ENCODE measurements at regions not wholly inside any gene's neighbourhood (a gene's known extent, or its start where the extent isn't known, plus 50 kb on each side); places are given as distances from the start of the nearest gene placed in this dataset.
A peak's percentile ranks its signal among the peaks of the same experiment; 100 is the strongest.
"Not testable (repeated sequence)": the region's sequence is repeated elsewhere in the genome, so short reads cannot be mapped to it uniquely, and the experiment has no call there.

DNA sequence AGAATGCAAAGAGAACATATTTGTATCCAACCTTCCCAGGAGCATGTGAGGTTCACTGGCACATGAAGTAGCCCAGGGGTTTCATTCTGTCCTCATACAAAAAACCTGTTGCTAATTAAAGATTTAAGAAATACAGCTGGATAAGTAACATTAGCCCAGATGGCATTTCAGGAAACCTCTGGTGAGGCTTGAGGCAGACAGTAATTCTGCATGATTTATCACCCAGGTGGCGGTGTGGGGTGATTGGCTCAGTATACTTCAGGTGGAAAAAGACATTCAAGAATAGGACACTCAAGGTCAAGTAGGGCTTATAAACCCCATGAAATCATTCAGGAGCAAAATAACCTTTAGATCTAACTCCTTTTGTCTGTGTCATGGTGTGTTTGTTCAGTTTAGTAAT, 237.4 kb downstream of the RNF144A start:
- no peak for DNase-seq

DNA sequence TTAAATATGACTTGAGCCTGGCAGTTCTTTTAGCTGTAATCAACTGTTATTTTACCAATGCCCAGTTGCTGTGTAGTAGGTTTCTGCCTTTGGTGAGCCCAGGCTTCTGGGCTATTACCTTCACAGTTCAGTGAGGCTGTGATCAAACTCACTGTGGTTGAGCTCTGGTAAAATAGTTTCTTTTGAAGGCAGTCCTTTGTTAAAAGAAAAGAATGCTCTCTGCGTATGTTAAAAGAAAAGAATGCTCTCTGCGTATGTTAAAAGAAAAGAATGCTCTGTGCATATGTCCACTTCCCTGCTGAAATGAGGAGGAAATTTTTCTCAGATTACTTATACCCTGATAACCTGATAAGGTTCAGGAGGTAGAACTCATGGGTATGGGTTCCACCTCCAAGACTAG, 244.3 kb downstream of the RNF144A start:
- DNase-seq, result no peak

DNA sequence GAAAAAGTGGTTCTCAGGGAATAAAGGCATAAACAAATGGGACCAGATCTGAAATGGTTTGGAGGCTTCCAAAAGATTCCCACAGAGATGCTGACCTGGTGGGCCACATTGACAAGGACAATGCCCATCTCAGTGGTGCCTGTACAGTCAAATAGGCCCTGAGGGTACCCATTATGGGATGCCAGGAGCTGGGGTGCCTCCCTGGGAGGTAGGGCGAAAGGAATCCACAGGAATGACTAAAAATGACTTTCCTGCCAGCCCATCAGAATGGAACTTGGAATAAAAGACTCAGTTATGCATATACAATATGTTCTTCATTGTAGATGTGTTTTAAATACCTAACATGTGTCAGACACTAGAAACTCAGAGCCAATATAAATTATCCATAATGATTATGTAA, 248.5 kb downstream of the RNF144A start:
- DNase-seq, result no peak

DNA sequence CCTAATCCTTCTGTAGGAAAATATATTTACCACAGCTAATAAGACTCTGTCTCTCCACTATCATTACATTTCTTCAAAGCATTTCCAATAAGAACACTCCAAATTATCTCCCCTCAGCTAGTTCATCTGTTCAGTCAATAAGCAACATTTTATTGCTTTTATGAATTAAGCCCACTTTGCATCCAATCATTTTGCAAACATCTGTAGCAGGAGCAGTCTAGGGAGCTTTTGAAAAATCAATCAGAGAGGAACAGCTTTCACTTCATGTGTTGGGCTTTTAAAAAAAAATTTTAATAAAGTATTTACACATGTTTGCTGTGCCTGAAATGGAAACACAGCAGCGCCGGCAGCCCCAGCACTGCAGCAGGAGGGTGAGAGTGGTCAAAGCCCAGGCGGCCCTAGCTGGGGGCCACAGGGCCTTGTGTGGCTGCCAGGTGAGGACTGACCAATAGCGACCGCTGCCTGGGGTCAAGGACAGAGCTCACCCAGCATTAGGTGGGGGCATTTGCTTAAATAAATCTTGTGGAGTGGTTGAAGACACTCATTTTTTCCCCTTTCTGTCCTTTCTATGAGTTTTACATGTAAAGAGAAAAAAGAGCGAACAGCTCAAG, 250.7 kb downstream of the RNF144A start:
- DNase-seq, result no peak

DNA sequence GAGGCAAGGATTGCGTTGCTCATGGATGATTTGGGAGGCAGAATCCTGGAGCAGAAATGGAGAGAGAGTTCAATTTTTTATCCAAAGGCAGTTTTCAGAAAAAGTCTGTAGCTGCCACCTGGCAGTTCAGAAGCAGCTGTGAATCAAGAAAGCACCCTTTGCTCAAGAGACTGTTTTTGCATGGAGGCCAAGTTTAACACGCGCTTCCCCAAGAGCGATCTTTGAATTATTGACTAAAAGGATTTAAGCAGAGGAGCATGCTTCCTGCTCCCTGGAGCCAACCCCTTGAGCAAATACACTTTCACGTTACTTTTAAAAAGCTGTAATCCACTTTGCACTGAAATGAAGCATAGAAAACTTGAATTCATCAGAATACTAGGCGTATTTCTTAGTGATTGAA, 252.4 kb downstream of the RNF144A start:
- DNase-seq, result no peak

DNA sequence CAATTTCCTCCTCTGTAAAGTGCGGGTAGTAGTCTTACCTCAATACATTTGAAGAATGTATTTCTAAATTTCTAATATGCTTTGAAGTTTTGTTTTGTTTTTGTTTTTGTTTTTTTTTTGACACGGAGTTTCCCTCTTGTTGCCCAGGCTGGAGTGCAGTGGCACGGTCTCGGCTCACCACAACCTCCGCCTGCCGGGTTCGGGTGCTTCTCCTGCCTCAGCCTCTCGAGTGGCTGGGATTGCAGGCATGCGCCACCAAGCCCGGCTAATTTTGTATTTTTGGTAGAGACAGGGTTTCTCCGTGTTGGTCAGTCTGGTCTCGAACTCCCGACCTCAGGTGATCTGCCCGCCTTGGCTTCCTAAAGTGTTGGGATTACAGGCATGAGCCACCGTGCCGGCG, 261.8 kb downstream of the RNF144A start:
- not testable (repeated sequence) for DNase-seq

DNA sequence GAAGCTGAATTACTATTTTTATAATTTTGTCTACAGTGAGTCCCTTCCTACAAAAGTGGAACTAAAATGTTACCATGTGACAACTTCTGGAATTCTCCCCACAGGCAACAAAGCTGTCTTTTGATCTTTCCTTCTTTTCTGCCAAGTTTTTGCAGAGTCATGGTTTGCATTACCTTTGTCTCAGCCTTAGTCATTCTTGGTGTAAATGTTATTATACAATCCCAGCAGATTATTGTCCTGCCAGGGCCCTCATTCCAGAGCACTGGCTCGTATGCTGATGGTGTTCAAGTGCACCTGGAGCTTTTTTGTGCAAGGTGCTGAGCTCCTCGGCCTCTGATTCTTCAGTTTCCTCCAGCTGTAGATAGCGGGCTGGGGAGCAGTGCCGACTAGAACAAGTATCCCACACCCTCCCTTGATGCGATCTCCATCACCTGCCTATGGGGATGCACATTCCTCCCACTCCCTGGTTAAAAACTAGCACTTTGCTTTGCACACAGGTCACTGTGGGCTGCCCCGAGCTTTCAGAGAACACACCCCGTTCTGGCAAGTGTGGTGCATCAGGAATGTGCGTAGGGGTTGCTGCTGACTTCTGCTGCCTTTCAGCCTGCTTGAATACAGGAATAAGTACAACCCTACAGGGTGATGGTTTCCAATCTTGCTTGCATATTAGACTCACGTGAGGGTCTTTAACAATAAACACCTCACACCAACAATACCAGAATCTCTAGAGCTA, 263.6 kb downstream of the RNF144A start:
- DNase-seq, result no peak

DNA sequence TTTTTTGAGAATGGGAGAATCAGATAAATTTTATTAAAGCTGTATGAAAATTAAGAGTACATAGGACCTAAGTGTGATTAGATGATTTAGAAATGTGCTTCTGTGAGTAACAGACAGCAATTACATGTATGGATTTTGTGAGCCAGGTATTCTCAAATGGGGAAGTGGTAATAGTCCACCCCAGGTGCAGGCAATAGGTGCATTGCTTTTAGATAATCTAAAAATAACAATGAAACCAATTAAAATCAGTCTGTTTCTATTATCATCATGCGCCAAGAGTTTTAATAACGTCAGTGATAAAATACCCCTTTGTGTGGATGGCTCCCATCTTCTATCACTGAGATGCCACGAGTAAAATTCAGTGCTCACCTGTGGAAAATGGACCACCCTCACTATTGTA, 265.3 kb downstream of the RNF144A start:
- no peak for DNase-seq

DNA sequence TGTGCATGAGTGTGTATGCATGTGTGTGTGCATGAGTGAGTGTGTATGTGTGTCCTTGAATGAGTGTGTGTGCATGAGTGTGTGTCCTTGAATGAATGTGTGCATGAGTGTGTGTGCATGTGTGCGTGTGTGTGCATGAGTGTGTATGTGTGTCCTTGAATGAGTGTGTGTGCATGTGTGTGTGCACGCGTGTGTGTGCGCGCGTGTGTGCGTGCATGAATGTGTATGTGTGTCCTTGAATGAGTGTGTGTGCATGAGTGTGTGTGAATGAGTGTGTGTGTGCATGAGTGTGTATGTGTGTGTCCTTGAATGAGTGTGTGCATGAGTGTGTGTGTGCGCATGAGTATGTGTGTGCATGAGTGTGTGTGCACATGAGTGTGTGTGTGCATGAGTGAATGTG, 271.9 kb downstream of the RNF144A start:
- no peak for DNase-seq

DNA sequence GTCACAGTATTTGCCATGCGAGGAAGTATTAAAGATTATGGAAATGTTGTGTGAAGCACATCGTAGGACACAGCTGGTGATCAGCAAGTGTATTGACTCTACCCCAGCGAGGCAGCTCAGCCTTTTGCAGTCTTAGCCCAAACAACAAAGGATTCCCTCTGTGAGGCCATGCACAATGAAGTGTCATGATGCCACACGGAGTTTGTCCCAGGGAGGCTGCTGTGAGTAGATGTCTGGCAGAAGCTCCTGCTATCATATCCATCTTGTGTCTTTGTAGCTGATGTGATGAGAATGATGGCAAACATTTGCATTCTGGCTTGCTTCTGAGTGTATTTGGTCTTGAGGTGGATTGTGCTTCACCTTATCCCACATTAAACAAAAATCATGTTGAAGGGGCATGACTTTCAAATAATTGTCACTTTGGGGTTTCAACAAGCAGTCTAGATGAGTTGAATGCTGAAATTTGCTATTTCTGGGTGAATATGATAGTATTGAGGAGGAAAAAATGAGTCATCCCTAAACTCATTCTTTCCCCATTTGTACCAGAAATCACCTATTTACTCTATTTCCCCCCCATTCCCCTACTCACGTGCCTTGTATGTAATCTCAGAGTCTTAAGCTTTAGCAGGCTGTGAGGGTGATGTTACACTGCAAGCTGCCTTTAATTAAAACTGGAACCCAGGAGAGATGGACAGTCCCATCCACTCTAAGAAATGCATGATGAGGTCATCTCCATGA, 273.5 kb downstream of the RNF144A start:
- peak; percentile 20 for DNase-seq

DNA sequence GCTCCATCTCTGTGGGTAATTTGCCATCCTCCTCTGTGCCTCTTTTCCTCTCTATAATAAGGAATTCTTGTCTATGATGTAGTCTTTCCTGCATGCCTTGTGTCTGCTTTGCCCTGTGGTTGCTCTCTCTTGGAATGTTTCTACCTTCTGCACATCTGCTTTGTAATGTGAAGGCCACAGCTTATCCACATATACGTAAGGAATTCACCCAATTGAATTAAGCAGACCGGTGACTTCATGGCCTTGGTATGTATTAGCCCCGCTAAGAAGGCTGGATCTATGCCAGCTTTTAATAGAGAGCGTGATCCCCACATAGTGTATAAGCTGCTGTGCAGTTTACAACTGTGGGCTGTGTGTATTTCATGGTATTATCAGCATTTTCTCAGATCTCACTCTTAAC, 274.7 kb downstream of the RNF144A start:
- DNase-seq, result no peak

DNA sequence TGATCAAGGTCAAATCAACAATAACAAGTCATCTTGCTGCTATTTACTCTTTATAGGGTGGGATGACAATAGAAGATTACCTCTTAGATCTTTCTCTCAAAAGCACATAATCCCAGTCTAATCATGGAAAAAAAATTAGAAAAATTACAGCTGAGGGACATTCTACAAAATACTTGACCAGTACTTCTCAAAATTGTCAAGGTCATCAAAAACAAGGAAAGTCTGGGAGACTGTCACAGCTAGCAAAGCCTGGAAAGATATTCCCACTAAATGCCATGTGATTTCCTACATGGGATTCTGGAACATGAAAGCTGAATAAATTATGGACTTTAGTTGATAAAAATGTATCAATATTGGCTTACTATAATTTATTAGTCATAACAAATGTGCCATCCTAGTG, 276.2 kb downstream of the RNF144A start:
- DNase-seq, result no peak

DNA sequence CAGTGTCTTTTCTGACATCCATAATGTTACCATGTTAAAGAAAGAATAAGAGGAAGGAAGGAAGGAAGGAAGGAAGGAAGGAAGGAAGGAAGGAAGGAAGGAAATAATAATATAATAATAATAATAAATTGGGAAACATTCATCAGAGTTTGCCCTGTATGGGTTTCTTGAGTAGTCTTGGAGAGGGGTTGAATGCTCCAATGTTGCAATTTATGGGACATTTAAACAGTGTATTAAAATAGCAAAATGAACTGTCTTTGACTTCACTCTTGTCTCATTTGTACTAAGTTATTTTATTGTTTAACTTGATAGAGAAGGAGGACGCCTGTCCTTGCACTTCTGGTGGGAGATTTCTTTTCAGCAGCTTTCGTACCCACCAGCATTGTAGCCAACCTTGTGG, 277.7 kb downstream of the RNF144A start:
- no peak for DNase-seq

DNA sequence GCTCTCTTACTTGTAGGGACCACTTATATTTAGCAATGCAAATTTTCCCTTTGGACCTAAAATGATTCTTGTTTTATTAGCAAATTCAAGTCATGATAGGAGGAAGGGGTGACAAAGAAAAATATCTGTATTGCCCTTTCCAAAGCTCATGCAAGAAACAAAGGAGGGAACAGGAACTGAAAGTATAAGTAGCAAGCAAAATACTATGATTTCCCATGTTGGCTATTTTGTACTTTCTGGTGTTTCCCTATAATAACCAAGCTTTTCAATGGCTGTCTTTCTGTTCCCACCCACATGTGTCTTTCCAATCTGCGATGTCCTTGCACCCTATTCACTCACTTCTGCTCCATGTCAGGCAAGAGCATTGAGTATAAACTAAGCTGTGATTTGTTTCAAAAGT, 279.7 kb downstream of the RNF144A start:
- no peak for DNase-seq

DNA sequence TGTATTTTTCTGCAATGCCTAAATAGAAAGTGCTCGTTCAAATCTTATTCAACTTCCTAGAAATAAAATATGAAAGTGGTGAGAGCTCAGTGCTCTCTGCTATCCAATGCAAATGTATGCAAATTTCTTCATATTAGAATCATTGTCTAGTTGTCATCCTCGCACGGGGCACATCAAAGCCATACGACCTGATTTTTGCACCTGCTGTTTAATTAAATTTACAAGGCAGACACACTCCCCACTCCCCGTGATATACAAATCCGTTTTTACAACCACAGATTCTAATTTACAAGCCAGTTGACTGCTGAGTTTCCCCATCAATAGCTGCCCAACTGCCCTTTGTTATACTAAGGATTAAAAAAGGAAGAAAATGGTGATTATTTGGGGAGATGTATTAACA, 284.6 kb downstream of the RNF144A start:
- no peak for DNase-seq

DNA sequence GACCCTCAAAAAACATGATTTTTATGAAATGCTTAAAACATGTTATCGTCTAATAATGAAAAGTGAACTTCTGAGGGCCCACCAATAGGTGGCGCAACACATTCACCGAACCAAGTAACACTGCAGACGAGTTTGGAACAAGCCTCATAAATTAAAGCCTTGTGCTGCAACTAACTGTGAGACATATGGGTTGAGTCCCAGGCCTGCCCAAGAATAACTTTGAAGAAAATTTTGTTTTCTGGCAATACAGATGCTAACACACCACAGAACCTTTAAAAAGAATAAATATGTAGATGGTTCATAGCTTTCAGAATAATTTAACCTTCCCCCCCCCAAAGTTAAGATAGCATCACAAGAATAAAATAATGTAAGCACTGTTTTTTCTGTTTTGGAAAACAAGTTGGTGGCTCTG, 285.9 kb downstream of the RNF144A start:
- peak; percentile 48 for DNase-seq

DNA sequence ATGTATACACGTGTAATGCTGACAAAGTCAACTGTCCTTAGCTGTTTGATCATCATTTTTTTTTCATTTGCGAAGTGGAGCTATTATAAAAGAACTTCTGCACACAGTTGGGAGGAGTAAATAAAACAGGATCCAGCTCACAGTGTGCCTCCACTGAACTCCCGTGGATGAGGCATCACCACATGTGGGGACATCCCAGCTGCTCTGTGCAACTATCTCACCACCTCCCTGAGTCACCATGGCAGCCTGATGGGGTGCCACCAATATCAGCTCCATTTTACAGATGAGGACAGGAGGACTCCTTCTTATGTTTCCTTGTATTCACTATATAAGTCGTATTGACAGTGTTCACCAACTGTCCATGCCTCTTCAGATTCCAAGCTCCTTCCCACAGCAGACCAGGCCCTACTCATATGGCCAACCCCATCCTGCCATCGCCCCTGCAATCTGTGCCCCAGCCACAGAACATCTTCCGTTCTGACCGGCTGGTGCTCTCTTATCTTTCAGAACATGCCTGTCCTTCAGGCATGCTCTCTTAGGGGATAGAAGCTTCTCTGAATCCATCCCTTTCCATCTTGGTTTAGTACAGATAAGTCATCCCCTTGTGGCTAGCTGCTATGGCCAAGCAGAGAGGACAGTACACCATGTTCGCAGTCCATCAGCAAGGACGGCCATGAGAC, 288.1 kb downstream of the RNF144A start:
- no peak for DNase-seq

DNA sequence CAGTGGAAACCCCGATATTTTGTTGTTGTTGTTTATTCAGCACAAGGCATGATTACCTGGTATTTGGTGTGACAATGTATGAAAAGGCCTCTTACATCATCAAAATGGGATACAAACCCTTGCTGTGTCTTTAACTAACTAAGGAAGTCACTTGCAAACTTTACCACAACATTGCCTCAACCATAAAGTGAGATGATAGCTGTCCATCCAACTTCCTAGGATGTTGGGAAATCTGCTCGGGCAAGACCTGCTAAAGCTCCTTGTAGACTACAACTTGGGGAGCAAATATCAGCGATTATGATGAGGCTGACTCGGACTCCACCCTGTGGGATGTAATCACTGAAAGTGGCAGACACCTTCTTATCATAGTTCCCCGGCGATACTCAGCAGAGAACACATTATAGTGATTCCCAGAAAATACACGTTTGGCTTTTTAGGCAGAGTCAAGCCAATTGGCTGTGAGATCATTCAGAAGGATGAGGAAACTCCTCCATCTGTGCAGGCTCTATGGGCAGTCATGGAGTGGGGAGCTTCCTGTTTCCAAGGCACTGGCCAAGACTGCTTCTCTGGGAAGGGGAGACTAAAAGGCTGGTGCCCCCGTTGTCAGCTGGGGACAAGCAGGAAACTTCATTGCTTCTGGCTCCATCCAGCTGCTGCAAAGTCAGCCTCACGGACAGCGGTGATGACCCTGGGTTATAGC, 289.0 kb downstream of the RNF144A start:
- no peak for DNase-seq

DNA sequence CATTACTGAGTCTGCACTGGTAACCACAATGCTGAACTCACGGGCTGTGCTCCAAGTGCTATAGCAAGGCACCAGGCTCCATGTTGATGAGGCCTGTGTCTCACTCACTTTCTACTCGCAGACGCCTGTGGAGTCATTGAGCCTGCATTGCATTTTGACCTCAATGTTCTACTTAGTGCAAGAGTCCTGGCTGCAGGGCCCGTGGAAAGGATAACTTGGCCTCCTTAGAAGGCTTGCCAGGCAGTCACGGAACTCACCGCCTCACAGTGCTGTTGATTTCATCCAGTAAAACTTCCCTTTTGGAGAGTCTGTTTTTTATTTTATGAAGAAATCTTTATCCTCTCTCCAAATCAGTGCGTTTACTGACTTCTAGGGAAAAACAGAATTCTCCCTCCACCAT, 290.4 kb downstream of the RNF144A start:
- no peak for DNase-seq

DNA sequence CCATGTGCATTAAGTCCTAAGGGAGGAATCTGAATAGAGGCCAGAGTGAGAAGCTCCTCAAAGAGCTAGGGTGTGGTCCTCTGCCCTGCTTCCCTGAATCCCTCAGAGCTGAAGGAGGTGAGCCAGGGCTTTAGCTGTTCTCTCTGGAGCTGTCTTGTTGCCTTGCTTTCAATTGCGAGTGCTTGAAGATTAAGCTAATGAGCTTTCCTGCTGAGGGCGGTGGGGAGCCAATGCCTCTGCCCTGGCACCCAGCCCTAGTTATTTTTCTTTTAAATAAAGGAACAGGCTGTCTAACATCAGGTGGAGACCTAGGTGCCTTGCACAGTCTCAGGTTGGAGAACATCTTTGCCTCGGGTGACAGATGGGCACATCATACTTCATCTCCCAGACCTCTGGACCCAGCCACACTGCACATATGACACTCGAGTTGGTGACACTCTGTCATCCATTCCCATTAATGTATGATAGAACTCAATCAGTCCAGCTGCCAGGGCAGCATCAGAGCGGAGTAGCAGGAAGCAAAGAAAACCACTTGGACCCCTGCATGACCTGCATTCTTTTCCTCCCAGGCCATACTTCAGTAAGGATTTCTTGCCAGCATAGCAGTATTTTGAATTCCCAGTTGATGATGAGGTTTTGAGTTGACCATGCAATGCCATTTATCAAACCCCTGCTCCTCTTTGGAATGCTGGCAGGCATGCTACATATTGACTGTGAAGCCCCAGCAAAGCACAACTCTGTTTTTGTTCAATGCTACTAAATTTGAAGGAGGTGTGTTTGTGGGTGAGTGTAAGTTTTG, 292.7 kb downstream of the RNF144A start:
- DNase-seq, result no peak

DNA sequence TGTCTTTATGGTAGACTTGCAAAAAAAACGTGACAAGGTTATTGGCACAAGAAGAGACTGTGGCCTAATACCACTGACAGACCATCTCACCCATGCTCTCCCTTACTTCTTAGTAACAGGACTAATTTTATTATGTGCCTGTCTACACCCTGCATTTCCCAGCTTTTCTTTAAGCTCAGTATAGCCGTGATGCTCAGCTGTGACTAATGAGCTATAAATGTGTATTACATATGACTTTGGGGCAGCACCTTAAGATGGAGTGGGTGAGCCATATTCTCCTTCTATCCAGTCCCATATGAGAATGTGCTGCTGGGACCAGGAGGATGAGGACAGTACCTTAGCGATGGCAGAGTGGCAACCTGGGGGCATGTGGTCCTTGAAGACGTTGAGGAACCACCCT, 293.5 kb downstream of the RNF144A start:
- DNase-seq, result no peak

DNA sequence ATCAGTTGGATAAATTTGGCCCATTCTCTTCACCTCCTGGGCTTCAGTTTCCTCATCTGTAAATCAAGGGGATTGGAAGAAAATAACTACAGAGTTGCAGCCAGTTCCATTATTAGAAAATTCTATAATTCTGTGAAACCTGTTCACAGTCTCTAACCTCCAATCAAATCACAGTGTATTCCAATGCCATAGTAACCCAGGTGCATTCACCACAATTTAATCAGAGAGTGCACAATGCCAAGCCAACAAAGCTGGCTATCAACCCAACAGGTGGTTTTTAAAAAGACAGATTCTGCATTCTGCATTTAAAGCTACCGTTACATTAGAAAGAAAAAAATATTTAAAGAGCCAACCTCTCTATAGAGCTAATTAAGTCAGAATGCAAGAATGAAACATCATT, 308.6 kb downstream of the RNF144A start:
- no peak for DNase-seq
